Caco-2 (cell line): ENCODE measurements at regions not wholly inside any gene's neighbourhood (a gene's known extent, or its start where the extent isn't known, plus 50 kb on each side); places are given as distances from the start of the nearest gene placed in this dataset.

Experiments used
- BruUV-seq: library from RNA; stranded (reverse); fragments of 400-500 nt; replicated peaks from 2 replicates; lab custom pipeline; 2021; lab: Mats Ljungman, UMichigan
- CTCF ChIA-PET: fragments of 300-600 bp; sonication (Branson Sonifier 250); formaldehyde crosslinking; loops from one replicate; lab custom pipeline; 2022; ENCODE audit warnings: antibody characterized with exemption; lab: Charles Lee
- POLR2A ChIA-PET: fragments of 300-600 bp; sonication (Branson Sonifier 250); formaldehyde crosslinking; loops from one replicate; lab custom pipeline; 2022; ENCODE audit warnings: antibody characterized with exemption; lab: Charles Lee
- DNase-seq, 2 experiments: peaks; one replicate each; pipeline versions ENCODE4 v3.0.0 to v3.0.0-alpha.2; 2020 to 2022
- H3K27me3 ChIP-seq: replicated peaks from 2 replicates; pipeline ENCODE4 v1.6.0; 2011; ENCODE audit warnings: low read length; ENCODE audit not compliant: control insufficient read depth, insufficient read depth
- H3K36me3 ChIP-seq: 2 replicates; pipeline ENCODE4 v1.5.1; 2011; ENCODE audit warnings: low read length; ENCODE audit not compliant: control insufficient read depth, insufficient read depth
- H3K4me1 ChIP-seq: fragments of 250-450 bp; sonication (Bioruptor Pico); 2 replicates; pipeline ENCODE4 v1.5.1; 2020; ENCODE audit warnings: mild to moderate bottlenecking
- H3K4me3 ChIP-seq: 2 replicates; pipeline ENCODE4 v1.5.1; 2011; ENCODE audit warnings: low read depth, mild to moderate bottlenecking, control low read depth, low read length
- H3K9me3 ChIP-seq: fragments of 250-450 bp; sonication (Bioruptor Pico); 2 replicates; pipeline ENCODE4 v1.5.1; 2020; ENCODE audit warnings: mild to moderate bottlenecking, moderate library complexity
- H3K27ac Mint-ChIP-seq: one replicate; pipeline ENCODE4 v1.8.0; 2022; ENCODE audit warnings: mixed read lengths; ENCODE audit not compliant: unreplicated experiment
- H3K27me3 Mint-ChIP-seq: one replicate; pipeline ENCODE4 v1.8.0; 2022; ENCODE audit warnings: mixed read lengths; ENCODE audit not compliant: insufficient read depth, unreplicated experiment
- H3K36me3 Mint-ChIP-seq: one replicate; pipeline ENCODE4 v1.8.0; 2022; ENCODE audit warnings: mild to moderate bottlenecking, mixed read lengths; ENCODE audit not compliant: insufficient read depth, unreplicated experiment
- H3K4me1 Mint-ChIP-seq: one replicate; pipeline ENCODE4 v1.8.0; 2022; ENCODE audit warnings: low read depth, mixed read lengths; ENCODE audit not compliant: unreplicated experiment
- H3K4me3 Mint-ChIP-seq: one replicate; pipeline ENCODE4 v1.8.0; 2022; ENCODE audit warnings: mild to moderate bottlenecking, moderate library complexity, mixed read lengths; ENCODE audit not compliant: unreplicated experiment
- H3K9me3 Mint-ChIP-seq: one replicate; pipeline ENCODE4 v1.8.0; 2022; ENCODE audit warnings: mixed read lengths; ENCODE audit not compliant: unreplicated experiment
- CTCF ChIP-seq, 2 experiments: fragments of 200-600 bp in 1 of 2; IDR thresholded peaks; 1 replicate in 1 of 2; 2 replicates in 1 of 2; pipeline versions ENCODE4 v1.5.1 to v1.8.0; 2011 to 2022; ENCODE audit warnings: antibody characterized with exemption in 1 of 2, control low read depth in 1 of 2, inconsistent platforms in 1 of 2, low read depth in 1 of 2, low read length in 1 of 2, mild to moderate bottlenecking in 1 of 2, moderate library complexity in 1 of 2; ENCODE audit not compliant: insufficient read depth in 1 of 2, severe bottlenecking in 1 of 2, unreplicated experiment in 1 of 2
- intact Hi-C: fragments of 100-400 bp; cut with micrococcal nuclease; formaldehyde crosslinking; loops from one replicate; pipeline ENCODE4 v1.10.0; 2022; ENCODE audit not compliant: unreplicated experiment

GRCh38 chr7:41203542-41203941 is 499.3 kb downstream of the INHBA start:
- no peak for TF ChIP-seq CTCF (IDR thresholded peaks at IDR 0.05; ENCODE audit: insufficient read depth in 1 of 2, low read depth in 1 of 2, low read length in 1 of 2, severe bottlenecking in 1 of 2, unreplicated experiment in 1 of 2)
- Mint-ChIP-seq H3K36me3 (peaks cover 5% of the 10 kb centered on the region), H3K27ac (no peak overlapping the region), H3K9me3 (peaks cover 16% of the 10 kb centered on the region), H3K4me3 (no peak overlapping the region), H3K4me1 (peaks cover 16% of the 10 kb centered on the region), H3K27me3 (no peaks in the 10 kb centered on the region)
- H3K4me3 ChIP-seq, result no peak overlapping the region
- no TSS peak for BruUV-seq
- POLR2A ChIA-PET, result no interaction called here
- peaks cover 20% of the 10 kb centered on the region for H3K4me1 ChIP-seq
- DNase-seq, result no peak
- CTCF ChIA-PET, result no interaction called here
- H3K27me3 ChIP-seq, result no peaks in the 10 kb centered on the region
- H3K9me3 ChIP-seq, result 0 out of 2 replicates have a peak, but pooled peaks cover 5% of the 10 kb centered on the region
- H3K36me3 ChIP-seq, result no peaks in the 10 kb centered on the region
- intact Hi-C loops, result no loop called here

GRCh38 chr7:41201021-41201420 is 501.9 kb downstream of the INHBA start:
- Mint-ChIP-seq H3K4me3 (no peak overlapping the region), H3K27ac (no peak overlapping the region), H3K9me3 (no peaks in the 10 kb centered on the region), H3K27me3 (no peaks in the 10 kb centered on the region), H3K4me1 (peaks cover under 1% of the 10 kb centered on the region), H3K36me3 (no peaks in the 10 kb centered on the region)
- Histone ChIP-seq H3K9me3 (no peaks in the 10 kb centered on the region), H3K4me1 (peaks cover 9% of the 10 kb centered on the region), H3K36me3 (no peaks in the 10 kb centered on the region), H3K27me3 (no peaks in the 10 kb centered on the region), H3K4me3 (no peak overlapping the region)
- POLR2A ChIA-PET, result no interaction called here
- intact Hi-C loops, result no loop called here
- CTCF ChIA-PET, result no interaction called here
- TF ChIP-seq CTCF (IDR thresholded peaks at IDR 0.05; ENCODE audit: insufficient read depth in 1 of 2, low read depth in 1 of 2, low read length in 1 of 2, severe bottlenecking in 1 of 2, unreplicated experiment in 1 of 2), result no peak
- no peak for DNase-seq
- BruUV-seq, result no TSS peak

GRCh38 chr7:41199136-41199535 is 503.8 kb downstream of the INHBA start:
- no peak for TF ChIP-seq CTCF (IDR thresholded peaks at IDR 0.05; ENCODE audit: insufficient read depth in 1 of 2, low read depth in 1 of 2, low read length in 1 of 2, severe bottlenecking in 1 of 2, unreplicated experiment in 1 of 2)
- CTCF ChIA-PET, result no interaction called here
- no peak overlapping the region for H3K4me3 Mint-ChIP-seq

More at GRCh38 chr7:41199136-41199535, 503.8 kb downstream of the INHBA start:
- Histone ChIP-seq H3K27me3 (no peaks in the 10 kb centered on the region), H3K9me3 (no peaks in the 10 kb centered on the region), H3K4me3 (no peak overlapping the region), H3K36me3 (no peaks in the 10 kb centered on the region), H3K4me1 (no peaks in the 10 kb centered on the region)
- POLR2A ChIA-PET, result no interaction called here
- no peak for DNase-seq
- intact Hi-C loops, result no loop called here
- Mint-ChIP-seq H3K27me3 (no peaks in the 10 kb centered on the region), H3K9me3 (peaks cover 9% of the 10 kb centered on the region), H3K27ac (no peak overlapping the region), H3K4me1 (no peaks in the 10 kb centered on the region), H3K36me3 (no peaks in the 10 kb centered on the region)
- BruUV-seq, result no TSS peak
